HFF-Myc (cell line): ENCODE measurements at regions not wholly inside any gene's neighbourhood (a gene's known extent, or its start where the extent isn't known, plus 50 kb on each side); places are given as distances from the start of the nearest gene placed in this dataset.

Experiments
- DNase-seq: peaks from one replicate; pipeline ENCODE4 v3.0.0-alpha.2; 2011; ENCODE audit warnings: low read depth; ENCODE audit errors: extremely low read depth
- H3K4me3 ChIP-seq: replicated peaks from 2 replicates; pipeline ENCODE4 v1.5.1; 2011; ENCODE audit warnings: low read depth, mild to moderate bottlenecking, control low read depth, low read length
- CTCF ChIP-seq: IDR thresholded peaks from 2 replicates; pipeline ENCODE4 v1.5.1; 2012; ENCODE audit warnings: mild to moderate bottlenecking, low read depth, low read length, control low read depth; ENCODE audit errors: missing control alignments

- TF ChIP-seq CTCF = no peak
- no peak for DNase-seq
- no peak overlapping the region for H3K4me3 ChIP-seq
These were observed 122.6 kb downstream of the NPIPB5 start for GRCh38 chr16:22633280-22633679.

DNA sequence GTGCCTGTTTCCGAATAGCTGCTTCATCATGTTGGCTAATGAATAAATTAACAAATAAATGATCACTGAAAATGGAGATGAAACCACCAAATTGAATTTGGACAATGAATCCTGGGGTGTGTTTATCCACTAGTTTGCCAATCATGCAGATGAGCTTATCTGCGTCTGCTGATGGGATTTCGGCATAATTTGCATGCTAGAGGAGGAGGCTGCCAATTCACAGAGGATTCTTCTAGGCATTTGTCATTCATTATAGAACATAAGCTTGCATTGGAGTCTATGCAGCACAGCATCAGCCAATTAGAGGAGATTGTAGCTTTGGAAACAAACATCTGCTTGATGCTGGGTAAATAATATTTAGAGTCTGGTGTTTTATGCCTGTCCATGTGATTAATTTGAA is 123.1 kb downstream of the NPIPB5 start:
- TF ChIP-seq CTCF = no peak
- H3K4me3 ChIP-seq = no peak overlapping the region
- DNase-seq = no peak

GRCh38 chr16:22634954-22635353 is 124.3 kb downstream of the NPIPB5 start:
- H3K4me3 ChIP-seq = no peak overlapping the region
- no peak for DNase-seq
- no peak for TF ChIP-seq CTCF

GRCh38 chr16:22635357-22635761 is 124.7 kb downstream of the NPIPB5 start:
- no peak overlapping the region for H3K4me3 ChIP-seq
- DNase-seq = no peak

GRCh38 chr16:22635801-22636200 is 125.1 kb downstream of the NPIPB5 start:
- no peak for DNase-seq
- TF ChIP-seq CTCF = no peak

More at GRCh38 chr16:22635357-22635761, 124.7 kb downstream of the NPIPB5 start:
- TF ChIP-seq CTCF = no peak

GRCh38 chr16:22638393-22639206 is 127.9 kb downstream of the NPIPB5 start:
- no peak for TF ChIP-seq CTCF
- no peak overlapping the region for H3K4me3 ChIP-seq
- DNase-seq = peak; percentile 57

More at GRCh38 chr16:22635801-22636200, 125.1 kb downstream of the NPIPB5 start:
- no peak overlapping the region for H3K4me3 ChIP-seq
